Fibroblast of lung (primary cell): ENCODE measurements at regions not wholly inside any gene's neighbourhood (a gene's known extent, or its start where the extent isn't known, plus 50 kb on each side); places are given as distances from the start of the nearest gene placed in this dataset.

Experiments used
- DNase-seq, 2 donors: peaks; one replicate each; pipeline versions ENCODE4 v3.0.0 to v3.0.0-alpha.2; 2010; ENCODE audit warnings: low read depth in 2 of 2
- H2AFZ ChIP-seq: 2 replicates; pipeline ENCODE4 v1.5.1; 2012; ENCODE audit warnings: low read length, control low read depth, inconsistent platforms
- H3K27ac ChIP-seq: 2 replicates; pipeline ENCODE4 v1.5.1; 2011; ENCODE audit warnings: low read length, control low read depth; ENCODE audit not compliant: insufficient read depth
- H3K27me3 ChIP-seq: 2 replicates; pipeline ENCODE4 v1.5.1; 2011; ENCODE audit warnings: mild to moderate bottlenecking, low read length; ENCODE audit not compliant: control insufficient read depth, insufficient read depth
- H3K36me3 ChIP-seq: 2 replicates; pipeline ENCODE4 v1.5.1; 2011; ENCODE audit warnings: low read length; ENCODE audit not compliant: control insufficient read depth, insufficient read depth
- H3K4me1 ChIP-seq: 2 replicates; pipeline ENCODE4 v1.5.1; 2011; ENCODE audit warnings: low read length; ENCODE audit not compliant: control insufficient read depth, insufficient read depth; ENCODE audit errors: extremely low read depth
- H3K4me2 ChIP-seq: 2 replicates; pipeline ENCODE4 v1.5.1; 2011; ENCODE audit warnings: low read length, control low read depth; ENCODE audit not compliant: insufficient read depth; ENCODE audit errors: extremely low read depth
- H3K4me3 ChIP-seq, 4 experiments: fragments of 200-600 bp in 1 of 4; sonication (generic) in 1 of 4; replicated peaks in 1 of 4; 2 replicates each; pipeline ENCODE4 v1.5.1; 2011 to 2016; ENCODE audit warnings: low read length in 4 of 4, low read depth in 3 of 4, mild to moderate bottlenecking in 3 of 4, control low read depth in 2 of 4, inconsistent platforms in 1 of 4, mixed read lengths in 1 of 4; ENCODE audit not compliant: insufficient read depth in 1 of 4; ENCODE audit errors: control extremely low read depth in 1 of 4
- H3K79me2 ChIP-seq: 2 replicates; pipeline ENCODE4 v1.5.1; 2012; ENCODE audit warnings: mild to moderate bottlenecking, low read length, inconsistent platforms; ENCODE audit not compliant: control insufficient read depth, insufficient read depth
- H3K9ac ChIP-seq: 2 replicates; pipeline ENCODE4 v1.5.1; 2011; ENCODE audit warnings: mild to moderate bottlenecking, low read length, control low read depth; ENCODE audit not compliant: insufficient read depth
- H3K9me3 ChIP-seq: 2 replicates; pipeline ENCODE4 v1.5.1; 2012; ENCODE audit warnings: low read depth, low read length; ENCODE audit not compliant: control insufficient read depth, insufficient read depth
- H4K20me1 ChIP-seq: 2 replicates; pipeline ENCODE4 v1.5.1; 2011; ENCODE audit warnings: low read length; ENCODE audit not compliant: control insufficient read depth, insufficient read depth; ENCODE audit errors: extremely low read depth
- CTCF ChIP-seq, 2 donors: IDR thresholded peaks in 1 of 2; conservative IDR thresholded peaks in 1 of 2; 1 replicate in 1 of 2; 2 replicates in 1 of 2; pipeline ENCODE4 v1.5.1; 2011 to 2012; ENCODE audit warnings: low read length in 2 of 2, control low read depth in 1 of 2, inconsistent platforms in 1 of 2, low read depth in 1 of 2, mild to moderate bottlenecking in 1 of 2
- EZH2 ChIP-seq: IDR thresholded peaks from 2 replicates; pipeline ENCODE4 v1.5.1; 2012; ENCODE audit warnings: low read length, control low read depth, mild to moderate bottlenecking; ENCODE audit errors: missing control alignments

GRCh38 chr9:105959531-105959930 is 265.2 kb downstream of the TMEM38B start:
- H3K27ac ChIP-seq = no peak overlapping the region
- no peak for TF ChIP-seq EZH2
- no peaks in the 10 kb centered on the region for H3K79me2 ChIP-seq
- H3K36me3 ChIP-seq = no peaks in the 10 kb centered on the region
- no peak overlapping the region for H3K4me3 ChIP-seq
- H2AFZ ChIP-seq = no peak overlapping the region
- no peaks in the 10 kb centered on the region for H3K9me3 ChIP-seq
- H3K9ac ChIP-seq = no peak overlapping the region
- H4K20me1 ChIP-seq = no peaks in the 10 kb centered on the region
- DNase-seq = no peak
- H3K27me3 ChIP-seq = no peaks in the 10 kb centered on the region
- no peak overlapping the region for H3K4me2 ChIP-seq
- H3K4me1 ChIP-seq = no peaks in the 10 kb centered on the region

- no peaks in the 10 kb centered on the region for H3K9me3 ChIP-seq
- no peaks in the 10 kb centered on the region for H3K79me2 ChIP-seq
- H3K27me3 ChIP-seq = no peaks in the 10 kb centered on the region
- no peak for DNase-seq
- no peak overlapping the region for H3K9ac ChIP-seq
- no peak overlapping the region for H3K4me2 ChIP-seq
- H2AFZ ChIP-seq = no peak overlapping the region
- H3K4me1 ChIP-seq = no peaks in the 10 kb centered on the region
- no peak overlapping the region for H3K4me3 ChIP-seq
- TF ChIP-seq EZH2 (no peak), CTCF (conservative IDR thresholded peaks at IDR 0.05 in 1 of 2, IDR thresholded peaks at IDR 0.05 in 1 of 2; ENCODE audit: low read depth in 1 of 2, low read length in 2 of 2) (no peak)
- H4K20me1 ChIP-seq = no peaks in the 10 kb centered on the region
- H3K27ac ChIP-seq = no peak overlapping the region
- H3K36me3 ChIP-seq = no peaks in the 10 kb centered on the region
Measured at GRCh38 chr9:105963343-105964099, 269.2 kb downstream of the TMEM38B start.

- no peaks in the 10 kb centered on the region for H4K20me1 ChIP-seq
- H3K27ac ChIP-seq = no peak overlapping the region
- no peaks in the 10 kb centered on the region for H3K79me2 ChIP-seq
- H3K4me3 ChIP-seq = no peak overlapping the region
- no peak for TF ChIP-seq CTCF (conservative IDR thresholded peaks at IDR 0.05 in 1 of 2, IDR thresholded peaks at IDR 0.05 in 1 of 2; ENCODE audit: low read depth in 1 of 2, low read length in 2 of 2)
- no peak for TF ChIP-seq EZH2
- DNase-seq = no peak
- no peak overlapping the region for H2AFZ ChIP-seq
- no peak overlapping the region for H3K9ac ChIP-seq
- H3K4me2 ChIP-seq = no peak overlapping the region
- no peaks in the 10 kb centered on the region for H3K27me3 ChIP-seq
- H3K36me3 ChIP-seq = no peaks in the 10 kb centered on the region
- no peaks in the 10 kb centered on the region for H3K9me3 ChIP-seq
- H3K4me1 ChIP-seq = no peaks in the 10 kb centered on the region
Measured at GRCh38 chr9:105964156-105964555, 269.8 kb downstream of the TMEM38B start.
